ENCODE measurements at regions not wholly inside any gene's neighbourhood (a gene's known extent, or its start where the extent isn't known, plus 50 kb on each side); places are given as distances from the start of the nearest gene placed in this dataset.
"Not testable (repeated sequence)": the region's sequence is repeated elsewhere in the genome, so short reads cannot be mapped to it uniquely, and the experiment has no call there.

DNA sequence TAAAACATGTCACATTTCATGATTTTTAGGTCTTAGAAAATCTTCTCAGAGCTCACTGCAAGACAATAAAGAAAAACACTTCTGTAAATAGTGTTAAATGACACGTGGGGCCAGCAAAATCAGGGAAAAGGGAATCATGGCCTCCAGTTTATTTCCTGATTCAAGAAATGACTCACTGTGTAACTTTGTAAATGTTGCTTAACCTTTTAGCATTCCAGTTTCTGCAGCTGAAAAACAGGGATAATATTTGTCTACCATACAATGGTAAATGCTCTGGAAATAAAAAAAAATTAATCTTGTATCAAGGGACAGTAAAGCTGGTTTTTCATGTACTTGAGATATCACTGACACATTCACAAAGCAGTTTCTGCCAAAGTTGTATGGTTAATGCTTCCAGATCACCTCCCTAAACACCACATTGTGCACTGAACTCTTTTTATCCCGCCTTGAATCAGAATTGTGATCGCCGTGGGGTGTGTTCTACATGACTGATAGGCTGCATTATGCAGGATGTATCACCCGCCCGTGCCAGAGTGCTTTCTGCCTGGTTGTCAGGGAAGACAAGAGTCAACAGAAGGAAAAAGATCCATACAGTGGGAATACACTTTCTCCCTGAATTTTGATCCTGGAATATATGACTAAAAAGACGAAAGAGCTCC, 238.8 kb downstream of the IKZF2 start:
- DNase-seq: peak; percentile 9

DNA sequence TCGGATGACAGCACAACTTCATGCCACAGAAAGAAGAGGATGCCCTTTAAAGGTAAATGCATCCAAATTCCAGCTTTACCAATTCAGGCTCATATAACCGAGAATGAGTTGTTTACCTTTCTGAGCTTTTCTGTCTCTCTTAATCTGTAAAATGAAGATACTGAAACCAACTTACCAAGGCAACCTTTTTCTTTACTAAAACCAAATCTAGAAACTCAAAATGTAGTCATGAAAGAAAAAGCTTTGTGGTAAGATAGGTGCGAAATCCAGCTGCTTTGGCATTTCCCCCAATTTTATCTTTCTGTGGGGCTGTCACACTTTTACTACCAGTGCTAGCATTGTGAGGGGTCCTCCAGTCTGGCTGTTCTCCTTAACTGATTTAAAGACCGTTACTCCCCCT, 240.4 kb downstream of the IKZF2 start:
- DNase-seq: no peak

DNA sequence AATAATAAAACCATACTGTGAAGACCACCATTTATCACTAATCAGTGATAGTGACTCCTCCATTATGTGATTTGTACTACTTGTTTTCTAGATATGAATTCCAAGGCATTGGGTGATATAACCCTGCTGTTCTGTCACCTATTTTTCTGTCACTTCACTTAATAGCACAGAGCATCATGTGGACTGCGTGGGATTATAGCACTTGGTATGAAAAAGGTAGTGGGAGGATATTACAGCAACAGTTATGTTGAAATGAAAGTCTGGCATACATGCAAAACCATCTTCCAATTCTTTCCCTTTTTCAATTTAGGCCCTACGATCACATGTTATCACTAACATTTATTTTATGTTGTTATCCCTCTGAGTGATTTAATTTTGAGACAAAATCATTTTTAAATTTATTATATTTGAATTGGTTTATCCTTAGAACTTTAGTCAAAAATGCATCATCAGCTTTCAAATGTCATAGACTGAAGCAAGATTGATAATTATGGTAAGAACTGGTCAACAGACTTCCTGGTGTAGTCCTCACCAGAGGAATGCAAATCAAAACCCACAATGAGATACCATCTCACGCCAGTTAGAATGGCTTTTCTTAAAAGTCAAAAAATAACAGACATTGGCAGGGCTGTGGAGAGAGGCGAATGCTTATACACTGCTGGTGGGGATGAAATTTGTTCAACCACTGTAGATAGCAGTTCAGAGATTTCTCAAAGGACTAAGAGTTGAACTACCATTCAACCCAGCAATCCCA, 242.6 kb downstream of the IKZF2 start:
- DNase-seq: no peak

DNA sequence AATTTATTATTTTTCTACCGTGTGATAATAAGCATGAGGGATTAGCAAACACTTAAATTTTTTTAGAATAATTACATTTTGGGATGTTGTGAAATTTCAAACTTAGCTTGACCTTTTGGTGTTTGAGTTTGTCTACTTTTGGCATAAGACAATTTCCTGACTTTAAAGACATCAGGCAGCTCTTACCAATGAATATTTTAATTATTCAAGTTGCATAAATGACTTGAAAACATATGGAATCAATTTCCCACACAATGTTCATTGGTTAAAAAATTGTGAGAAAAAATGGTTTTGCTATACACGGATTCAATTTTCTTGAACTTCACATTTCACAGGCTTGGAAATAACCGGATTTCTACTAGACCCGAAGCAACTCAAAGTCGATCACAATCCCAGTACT, 243.4 kb downstream of the IKZF2 start:
- no peak for DNase-seq

DNA sequence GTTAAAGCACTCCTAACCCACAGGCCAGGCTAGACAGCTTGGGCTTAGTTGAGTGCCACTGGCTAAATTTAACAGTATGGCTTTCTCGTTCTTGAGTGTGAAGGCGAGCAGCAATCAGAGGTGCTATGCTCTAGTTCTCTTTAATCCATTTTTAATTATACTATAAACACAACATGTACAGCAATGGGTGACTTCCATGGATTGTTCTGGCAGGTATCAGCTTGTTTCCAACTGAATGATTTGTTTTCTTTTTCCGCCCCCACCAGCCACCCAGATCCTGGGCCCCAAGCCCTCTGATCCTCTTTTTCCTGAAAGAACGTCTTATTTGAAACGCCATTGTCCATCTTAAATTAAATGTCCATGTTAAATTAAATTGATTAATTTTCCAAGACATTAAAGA, 244.8 kb downstream of the IKZF2 start:
- no peak for DNase-seq

DNA sequence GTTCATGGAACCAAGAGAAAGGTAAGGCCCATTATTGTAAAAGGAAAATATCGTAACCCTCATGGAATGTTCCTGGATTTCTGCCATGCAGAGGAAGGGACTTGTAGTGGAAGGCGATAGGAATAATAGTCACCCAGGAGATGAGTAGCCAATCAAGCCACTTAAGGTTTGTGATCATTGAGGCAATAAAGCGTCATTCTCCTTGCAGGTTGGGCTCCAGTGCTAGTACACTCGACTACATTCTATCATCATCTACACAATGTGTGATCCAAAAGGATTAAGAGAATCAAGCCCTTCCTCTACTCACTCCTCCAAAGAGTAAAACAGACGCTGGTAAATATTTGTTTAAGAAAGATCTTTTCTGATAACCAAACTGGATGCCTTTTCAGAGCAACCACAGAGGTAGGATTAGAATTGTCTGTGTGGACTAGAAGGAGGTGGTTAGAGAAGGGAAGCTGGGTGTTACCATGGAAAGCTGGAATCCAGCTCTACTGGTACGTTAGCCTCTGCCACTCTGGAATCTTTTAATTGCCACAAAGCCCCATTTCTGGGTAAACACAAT, 245.7 kb downstream of the IKZF2 start:
- no peak for DNase-seq

DNA sequence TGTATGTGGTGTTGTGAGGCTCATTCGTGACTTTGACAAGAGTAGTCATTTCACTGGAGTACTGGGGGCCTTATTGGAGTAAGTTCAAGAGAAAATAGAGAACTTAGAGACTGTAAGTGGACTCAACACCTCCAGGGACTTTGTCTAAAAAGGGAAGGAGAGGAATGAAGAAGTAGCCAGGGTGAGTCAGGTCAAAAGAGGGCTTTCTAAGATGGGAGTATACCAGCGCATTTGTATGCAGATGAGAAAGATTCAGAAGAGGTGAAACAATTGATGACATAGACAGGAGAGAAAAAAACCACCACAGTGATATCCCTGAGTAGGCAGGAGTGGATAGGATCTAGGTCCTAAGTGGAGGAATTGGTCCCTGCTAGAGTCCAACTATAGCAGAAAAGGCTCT, 246.8 kb downstream of the IKZF2 start:
- DNase-seq: no peak

DNA sequence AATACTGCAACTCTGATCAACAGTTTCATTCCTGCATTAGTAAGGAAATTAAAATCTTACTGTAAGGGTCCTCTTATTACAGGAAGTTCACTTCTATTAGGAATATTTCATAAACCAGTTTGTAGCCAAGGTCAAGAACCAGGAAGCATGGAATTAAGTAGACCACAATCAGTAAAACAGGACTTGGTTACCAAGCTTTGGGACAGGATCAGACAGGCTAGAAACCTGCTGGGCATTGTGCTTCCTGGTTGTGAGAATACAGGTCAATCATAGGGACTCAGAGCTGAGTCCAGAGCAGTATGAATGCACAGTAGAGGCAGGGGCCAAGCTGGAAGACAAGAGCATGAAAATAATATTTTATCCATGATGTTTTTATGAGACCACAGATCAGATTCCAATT, 248.0 kb downstream of the IKZF2 start:
- no peak for DNase-seq

DNA sequence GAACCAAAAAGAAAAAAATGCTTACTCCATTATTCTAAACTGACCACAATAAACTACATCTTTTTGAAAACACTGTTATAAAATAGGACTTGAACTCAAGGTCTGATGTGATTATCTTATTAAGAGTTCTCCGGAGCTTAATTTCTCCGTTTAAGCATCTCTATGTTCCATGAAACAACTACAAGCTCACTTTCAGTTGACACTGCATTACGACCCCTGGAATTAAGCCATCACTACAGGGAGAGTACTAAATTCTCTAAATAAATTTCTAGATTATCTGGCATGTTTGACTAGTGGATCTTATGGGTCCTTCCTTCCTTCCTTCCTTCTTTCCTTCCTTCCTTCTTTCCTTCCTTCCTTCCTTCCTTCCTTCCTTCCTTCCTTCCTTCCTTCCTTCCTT, 249.0 kb downstream of the IKZF2 start:
- DNase-seq: no peak

DNA sequence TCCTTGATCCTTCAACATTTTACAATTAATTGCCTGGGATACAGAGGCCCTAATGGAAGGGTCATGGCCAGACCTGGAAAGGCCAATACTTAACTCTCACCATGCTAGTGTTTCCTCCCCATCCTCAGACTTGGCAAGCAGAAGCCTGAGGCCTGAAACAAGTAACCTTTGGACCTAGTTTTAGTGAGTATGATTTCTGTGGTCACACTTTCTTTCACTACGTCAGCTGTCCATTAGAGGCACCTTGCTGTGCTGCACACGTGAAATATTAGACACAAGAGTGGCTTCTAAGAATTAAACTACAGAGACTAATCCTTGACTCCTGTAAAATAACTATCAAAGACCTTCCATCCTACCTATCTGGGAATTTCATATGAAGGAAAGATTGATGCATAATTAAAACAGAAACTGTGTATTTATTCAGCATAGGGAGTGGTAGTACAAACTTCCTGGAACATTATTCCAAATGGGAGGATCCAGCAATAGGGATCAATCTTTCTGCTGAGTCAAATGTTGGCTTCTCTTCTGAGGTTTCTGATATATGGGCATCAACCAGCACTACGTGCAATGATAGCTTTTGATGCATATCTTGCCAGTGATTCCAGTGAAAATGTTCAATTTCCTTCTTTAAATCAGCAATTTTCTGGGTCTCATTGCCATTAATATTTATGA, 249.7 kb downstream of the IKZF2 start:
- DNase-seq: no peak

DNA sequence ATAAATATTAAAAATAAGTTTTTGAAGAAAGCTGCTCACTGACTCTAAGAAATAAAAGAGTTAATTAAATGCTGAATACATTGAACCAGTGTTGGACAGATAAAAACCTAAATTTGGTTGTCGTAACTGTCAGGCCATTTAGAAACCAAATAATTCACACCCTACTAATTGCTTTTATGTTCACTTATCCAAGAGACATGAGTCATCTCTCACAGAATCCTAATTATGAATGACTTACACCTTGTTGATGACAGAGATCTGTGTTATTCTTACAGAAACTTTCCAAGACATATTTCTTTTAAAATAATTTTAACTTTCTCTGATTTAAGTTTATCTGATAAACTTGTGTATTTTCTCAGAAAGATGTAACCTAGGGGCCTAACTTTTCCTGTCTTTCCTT, 250.7 kb downstream of the IKZF2 start:
- DNase-seq: no peak

DNA sequence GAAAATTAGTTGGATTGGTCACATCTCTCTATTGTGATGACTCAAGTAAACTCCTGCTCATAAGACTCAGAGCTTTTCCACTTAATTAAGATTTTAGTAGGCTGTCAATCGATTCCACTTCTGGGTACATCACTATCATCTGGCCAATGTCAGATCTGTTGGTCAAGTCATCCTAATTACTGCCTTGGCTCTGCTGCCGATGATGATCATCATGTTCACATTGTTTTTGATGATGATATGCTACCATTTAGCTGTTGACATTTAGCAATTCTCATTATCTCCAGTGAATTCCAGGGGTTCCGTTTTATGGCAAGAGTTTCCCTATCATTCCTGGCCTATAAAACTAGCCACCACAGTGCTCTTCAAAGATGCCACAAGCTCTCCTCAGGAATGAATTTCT, 253.4 kb downstream of the IKZF2 start:
- no peak for DNase-seq

DNA sequence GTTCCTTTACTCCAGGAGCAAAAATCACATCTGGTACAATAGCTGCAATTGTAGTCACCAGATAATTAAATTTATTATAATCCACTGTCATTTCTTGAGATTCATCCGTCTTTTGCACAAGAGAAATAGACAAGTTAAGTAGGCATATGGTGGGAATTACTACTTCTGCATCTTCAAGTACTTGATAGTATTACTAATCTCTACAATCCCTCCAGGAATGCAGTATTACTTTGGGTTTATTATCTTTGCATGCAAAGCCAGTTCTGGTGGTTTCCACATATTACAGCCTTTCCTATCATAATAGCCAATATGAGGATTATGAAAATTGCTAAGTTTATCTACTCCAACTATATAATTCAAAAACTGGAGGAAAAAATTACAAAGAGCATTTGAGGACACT, 254.1 kb downstream of the IKZF2 start:
- no peak for DNase-seq

DNA sequence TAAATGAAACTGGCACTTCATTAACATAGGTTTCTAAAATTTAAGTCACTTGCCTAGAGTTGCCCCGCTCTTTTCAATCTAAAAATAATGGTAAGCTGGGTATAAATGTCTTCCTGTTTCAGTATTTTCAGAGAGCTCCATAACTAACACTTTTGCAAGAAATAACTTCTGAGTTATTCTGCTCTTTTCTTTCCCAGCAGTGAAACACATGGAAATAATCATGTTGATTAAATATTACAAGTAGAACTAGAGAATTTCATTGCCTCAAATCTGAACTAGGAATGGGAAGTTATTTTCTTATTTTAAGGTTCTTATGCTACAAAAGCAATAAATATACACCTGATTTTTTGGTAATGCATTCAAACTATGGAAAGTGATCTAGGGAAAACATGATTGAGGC, 257.4 kb downstream of the IKZF2 start:
- DNase-seq: no peak

DNA sequence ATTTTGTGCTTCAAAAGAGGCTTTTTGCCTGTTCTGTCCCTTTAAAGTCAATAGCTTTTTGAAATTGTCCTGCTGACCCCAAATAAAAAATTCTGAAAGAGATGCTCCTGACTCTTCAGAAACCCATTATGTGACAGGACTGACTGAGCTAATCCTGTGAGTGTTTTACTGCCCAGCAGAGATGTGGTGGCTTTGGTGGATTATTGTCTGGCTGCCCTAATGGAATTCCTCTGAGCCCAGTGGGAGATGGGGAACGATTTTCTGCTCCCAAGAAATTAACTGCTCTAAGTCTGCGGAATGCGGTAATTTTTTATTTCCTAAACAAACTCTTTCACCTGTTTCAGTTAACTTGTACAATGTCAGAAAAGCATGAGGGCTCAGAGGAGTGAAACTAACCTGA, 258.2 kb downstream of the IKZF2 start:
- DNase-seq: no peak

DNA sequence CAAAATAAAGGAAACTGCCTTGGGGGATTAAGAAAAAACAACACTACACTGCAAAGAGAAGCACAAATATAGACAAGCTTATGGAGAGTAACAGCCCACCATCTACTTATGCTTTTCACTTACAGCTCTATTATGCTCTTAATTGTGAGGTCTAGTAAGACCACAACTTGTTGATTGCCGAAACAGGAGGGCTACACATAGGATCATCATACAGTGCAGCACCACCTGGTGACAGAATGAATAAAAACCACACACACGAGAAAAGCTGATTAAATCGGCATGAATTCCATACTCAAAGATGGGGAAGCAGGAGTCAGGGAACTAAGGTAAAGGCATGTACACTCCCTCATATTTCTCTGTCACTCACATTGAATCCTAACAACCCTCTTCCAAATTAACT, 259.2 kb downstream of the IKZF2 start:
- no peak for DNase-seq

DNA sequence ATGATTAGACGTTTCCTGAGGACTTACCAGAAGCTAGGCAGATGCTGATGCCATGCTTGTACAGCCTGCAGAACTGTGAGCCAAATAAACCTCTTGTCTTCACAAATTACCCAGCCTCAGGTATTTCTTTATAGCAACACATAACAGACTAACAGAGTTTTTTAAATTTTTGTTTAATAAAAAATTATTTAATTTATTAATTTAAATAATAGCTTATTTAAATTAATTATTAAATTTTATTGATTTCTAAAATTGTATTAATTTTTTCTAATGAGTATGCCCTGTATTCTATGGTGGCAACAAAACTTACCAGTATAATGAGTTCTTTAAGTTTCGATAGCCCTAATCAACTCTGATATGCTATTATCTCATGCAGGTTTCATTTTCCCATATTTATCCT, 259.8 kb downstream of the IKZF2 start:
- no peak for DNase-seq

DNA sequence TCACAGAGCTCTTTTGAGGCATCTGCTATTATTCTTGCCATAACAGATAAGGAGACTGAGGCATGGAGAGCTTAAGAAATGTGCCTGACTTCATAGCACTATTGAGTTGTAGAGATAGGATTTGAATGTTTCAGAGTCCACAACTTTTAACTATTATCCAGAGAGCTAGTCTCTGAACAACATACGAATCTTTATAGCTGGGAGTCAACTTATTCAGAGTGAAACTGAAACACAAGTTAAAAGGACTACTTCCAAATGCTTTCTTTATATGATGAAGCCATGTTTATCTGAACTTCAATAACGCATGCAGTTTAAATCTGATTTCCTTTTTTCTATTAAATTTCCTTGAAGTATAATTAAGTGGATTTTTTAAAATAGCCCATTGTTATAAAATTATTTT, 268.8 kb downstream of the IKZF2 start:
- no peak for DNase-seq

DNA sequence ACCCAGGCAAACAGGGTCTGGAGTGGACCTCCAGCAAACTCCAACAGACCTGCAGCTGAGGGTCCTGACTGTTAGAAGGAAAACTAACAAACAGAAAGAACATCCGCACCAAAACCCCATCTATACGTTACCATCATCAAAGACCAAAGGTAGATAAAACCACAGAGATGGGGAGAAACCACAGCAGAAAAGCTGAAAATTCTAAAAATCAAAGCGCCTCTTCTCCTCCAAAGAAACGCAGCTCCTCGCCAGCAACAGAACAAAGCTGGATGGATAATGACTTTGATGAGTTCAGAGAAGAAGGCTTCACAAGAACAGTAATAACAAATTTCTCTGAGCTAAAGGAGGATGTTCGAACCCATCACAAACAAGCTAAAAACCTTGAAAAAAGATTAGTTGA, 274.9 kb downstream of the IKZF2 start:
- not testable (repeated sequence) for DNase-seq

DNA sequence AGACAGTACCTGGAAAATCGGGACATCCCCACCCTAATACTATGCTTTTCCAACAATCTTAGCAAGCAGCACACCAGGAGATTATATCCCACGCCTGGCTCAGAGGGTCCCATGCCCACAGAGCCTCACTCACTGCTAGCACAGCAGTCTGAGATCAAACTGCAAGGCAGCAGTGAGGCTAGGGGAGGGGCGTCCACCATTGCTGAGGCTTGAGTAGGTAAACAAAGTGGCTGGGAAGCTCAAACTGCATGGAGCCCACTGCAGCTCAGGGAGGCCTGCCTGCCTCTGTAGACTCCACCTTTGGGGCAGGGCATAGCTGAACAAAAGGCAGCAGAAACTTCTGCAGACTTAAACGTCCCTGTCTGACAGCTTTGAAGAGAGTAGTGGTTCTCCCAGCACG, 275.5 kb downstream of the IKZF2 start:
- DNase-seq: not testable (repeated sequence)

DNA sequence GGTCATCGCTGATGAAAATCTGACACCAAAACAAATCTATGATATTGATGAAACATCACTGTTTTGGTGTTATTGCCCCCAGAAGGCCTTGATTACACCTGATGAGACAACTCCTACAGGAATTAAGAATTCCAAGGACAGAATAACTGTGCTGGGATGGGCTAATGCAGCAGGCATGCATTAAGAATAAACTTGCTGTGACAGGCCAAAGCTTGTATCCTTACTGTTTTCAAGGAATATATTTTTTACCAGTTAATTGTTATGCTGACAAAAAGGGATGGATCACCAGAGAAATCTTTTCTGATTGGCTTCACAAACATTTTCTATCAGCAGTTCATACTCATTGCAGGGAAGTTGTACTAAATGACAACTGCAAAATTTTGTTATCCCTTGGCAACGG, 278.2 kb downstream of the IKZF2 start:
- no peak for DNase-seq

DNA sequence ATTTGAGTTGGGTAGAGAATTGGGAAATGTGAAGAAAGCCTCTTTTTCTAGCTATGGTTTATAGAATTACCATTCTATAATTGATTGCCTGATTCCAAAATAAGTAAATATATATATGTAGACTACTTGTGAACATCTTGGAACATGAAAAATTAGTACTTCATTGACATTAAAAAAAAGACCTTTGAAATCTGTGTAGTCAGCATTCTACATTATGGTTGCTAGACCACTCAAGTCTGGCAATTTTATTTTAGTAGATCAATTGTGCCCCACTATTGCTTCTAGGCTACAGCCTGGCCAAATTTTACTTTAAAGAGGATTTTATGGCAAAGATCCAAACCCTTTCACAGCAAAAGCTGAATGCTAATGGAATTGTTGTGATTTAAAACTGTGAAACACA, 279.8 kb downstream of the IKZF2 start:
- no peak for DNase-seq

DNA sequence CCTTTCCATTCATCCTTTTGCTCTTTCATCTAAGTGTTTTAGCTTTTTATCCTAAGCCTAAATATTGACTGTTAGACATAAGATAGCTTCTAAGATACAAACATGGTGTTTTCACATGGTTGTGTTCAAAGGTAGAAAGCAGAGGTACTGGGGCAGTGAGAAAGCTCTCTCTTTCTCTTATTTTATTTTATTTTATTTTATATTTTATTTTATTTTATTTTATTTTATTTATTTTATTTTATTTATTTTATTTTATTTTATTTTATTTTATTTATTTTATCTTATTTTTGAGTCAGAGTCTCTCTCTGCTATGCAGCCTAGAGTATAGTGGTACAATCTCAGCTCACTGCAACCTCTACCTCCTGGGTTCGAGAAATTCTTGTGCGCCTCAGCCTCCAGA, 287.2 kb downstream of the IKZF2 start:
- DNase-seq: no peak

DNA sequence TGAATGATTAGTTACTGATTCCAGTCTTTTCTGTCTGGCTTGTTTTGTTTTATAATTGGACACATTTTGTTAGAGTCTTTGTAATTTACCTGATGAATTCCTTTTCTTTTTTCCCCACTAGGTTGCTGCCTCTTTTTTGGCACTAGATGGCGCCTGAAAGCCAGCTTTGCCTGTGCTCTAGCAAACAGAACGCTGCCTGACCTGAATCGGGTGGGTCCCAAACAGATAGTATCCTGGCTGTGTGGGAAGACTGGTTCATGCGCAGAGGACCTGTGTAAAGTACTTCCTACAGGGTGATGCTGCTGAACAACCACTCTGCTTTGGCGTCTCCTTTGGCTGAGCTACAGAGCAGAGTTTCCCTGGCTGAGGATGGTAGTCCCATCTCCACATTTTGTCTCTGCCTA, 288.2 kb downstream of the IKZF2 start:
- peak; percentile 2 for DNase-seq

All from fibroblast of skin of scalp (primary cell).